Amniotic epithelial cell (primary cell): ENCODE measurements at regions not wholly inside any gene's neighbourhood (a gene's known extent, or its start where the extent isn't known, plus 50 kb on each side); places are given as distances from the start of the nearest gene placed in this dataset.

ENCODE experiments used
- DNase-seq: peaks from one replicate; pipeline ENCODE4 v3.0.0-alpha.2; 2010; ENCODE audit warnings: low read depth

DNA sequence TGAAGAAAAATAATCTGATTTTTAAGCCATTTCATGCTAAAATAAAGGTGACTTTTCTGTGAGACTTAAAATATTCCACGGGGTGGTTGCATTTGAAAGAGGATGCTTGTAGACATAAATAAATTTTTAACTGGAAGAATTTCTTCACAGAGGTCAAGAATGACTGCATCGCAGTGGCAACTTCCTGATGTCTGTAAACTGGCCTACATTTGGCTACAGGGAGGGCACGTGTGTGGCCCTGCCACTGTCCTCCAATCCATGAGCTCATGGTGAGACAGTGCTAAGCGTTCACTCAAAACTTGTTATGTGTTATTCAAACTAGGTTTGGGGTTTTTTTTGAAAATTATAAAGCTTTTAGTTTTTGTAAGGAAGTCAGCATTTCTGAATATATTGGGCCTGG lies 1089.3 kb downstream of the EFNB2 start:
- DNase-seq, result no peak

DNA sequence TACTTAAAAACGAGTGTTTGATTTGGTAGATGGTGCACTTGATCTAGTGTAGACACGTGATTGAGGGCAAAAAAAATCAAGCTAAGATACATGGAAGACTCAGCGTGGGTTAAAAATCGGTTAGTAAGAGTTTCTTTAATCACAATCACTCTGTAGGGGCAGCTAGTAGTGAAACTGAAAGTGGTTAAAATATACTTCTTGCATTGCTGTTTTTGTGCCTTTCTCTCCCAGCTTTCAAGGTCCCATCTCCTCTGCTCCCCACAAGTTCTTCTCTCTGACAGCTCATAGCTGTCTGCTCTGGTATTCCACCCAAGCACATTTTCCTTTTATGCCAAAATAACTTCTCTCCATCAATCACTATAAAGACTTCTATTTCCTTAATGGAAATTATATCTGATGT lies 1089.7 kb downstream of the EFNB2 start:
- peak; percentile 10 for DNase-seq

DNA sequence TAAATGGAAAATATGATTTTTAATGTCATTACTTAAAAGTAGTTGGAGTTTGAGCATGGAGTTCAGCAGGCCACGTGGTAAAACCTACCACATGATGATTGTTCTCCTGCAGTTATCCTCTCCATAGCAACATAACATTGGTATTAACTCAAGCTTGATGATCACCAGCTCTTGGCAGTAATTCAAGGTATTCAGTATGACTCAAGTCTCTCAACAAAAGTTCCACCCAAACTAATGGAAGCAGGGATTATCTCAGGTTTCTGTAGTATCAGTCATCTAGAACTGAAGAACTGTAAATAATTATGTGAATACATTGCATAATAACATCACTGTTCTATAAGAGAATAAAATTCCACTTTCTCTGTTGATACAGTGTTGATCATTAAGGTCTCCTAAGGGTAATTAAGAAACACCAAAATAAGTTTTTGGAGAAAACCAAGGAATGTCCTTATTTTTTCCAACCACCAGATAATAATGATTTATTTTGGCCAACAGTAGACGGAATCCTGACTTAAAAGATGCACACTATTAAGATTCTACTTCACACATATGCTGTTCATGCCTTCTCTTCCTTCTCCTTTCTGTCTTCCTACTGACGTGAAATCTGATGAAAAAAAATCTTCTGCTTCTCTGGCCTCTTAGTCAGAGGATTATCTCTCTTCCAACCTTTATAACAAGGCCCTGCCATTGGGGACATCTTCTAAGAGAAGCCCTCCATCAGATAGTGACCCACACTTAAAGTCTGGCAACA lies 1092.3 kb downstream of the EFNB2 start:
- peak; percentile 99 for DNase-seq

DNA sequence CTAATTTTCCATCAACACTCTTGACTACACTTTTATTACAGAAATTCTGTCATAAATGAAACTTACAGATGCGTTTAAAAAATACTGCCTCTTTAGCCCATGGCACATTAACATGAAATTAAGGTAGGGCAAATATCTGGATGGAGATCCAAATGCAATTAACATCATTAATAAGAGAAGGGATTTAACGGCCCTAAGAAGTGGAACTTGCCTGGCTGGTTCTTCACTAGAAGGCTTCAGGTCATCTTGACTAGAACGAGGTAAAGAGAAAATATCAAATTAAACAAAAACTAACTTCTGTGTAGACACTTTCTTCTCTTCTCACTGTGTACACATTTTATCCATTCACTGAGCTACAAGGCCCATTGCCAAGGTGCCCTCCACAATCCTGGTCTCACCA lies 1093.4 kb downstream of the EFNB2 start:
- DNase-seq, result no peak

DNA sequence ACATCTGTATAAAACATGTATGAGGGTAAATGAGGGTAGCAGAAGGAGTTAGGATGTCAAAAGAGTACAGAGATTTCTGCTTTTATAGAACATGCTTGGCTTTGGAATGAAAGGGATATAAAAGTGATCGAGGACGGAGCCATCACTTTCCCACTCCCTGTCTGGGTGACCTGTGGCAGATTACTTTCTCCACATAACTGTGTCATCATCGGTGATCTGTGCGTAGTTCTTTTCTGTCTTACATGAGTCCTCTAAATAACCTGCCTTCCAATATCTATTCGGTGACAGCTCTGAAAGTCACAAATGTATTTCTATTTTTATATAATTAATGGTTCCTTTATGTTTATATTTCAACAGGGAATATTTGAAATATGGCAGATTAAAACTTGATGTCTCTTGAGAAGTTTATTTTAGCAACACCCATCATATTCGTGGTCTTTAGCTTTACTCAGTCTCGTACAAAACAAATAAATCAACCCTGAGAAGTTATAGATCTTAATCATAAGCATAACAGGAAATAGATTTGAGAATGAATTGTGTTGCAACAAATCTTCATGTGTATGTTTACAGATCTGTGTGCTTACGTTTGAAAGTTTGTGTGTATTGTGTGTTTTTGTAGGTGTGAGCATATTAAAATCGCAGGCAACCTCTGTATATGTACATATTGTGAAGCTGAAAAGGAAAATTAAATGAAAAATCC lies 1094.3 kb downstream of the EFNB2 start:
- DNase-seq, result peak; percentile 24

DNA sequence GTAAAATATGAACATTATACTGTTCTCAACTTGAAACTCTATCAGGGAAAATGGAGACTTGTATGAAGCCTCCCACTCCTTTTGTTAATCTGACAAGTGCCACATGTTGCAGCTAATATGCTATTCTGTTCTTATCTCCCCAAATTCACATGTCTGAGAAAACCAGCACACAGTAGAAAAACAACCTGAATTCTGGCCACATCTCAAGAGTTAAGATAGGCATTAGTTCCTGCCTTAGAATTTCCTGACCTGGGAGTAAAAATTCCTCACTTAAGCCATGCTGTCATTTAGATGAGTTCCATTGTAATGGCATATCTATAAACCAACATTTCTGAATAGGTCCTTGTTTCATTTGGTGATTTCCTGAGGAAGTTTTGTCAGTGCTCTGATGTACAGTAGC lies 1098.5 kb downstream of the EFNB2 start:
- DNase-seq, result peak; percentile 59

DNA sequence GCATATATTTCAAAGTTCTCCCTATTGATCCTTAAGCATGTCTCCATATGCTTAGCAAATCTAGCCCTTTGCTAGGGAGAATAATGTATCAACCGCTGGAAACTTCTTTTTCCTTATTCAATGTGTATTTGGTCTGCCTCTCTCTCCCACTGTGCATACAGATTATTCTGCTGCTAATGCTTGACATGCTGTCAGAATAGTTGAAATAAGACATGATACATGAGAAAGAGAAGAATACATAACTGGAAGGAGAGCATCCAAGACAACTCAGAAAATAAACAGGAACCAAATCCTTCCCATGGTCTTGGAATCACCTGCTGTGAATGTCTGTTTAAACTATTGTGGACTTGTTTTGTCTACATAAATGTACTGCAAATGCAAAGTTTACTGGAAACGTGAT lies 1103.0 kb downstream of the EFNB2 start:
- no peak for DNase-seq

DNA sequence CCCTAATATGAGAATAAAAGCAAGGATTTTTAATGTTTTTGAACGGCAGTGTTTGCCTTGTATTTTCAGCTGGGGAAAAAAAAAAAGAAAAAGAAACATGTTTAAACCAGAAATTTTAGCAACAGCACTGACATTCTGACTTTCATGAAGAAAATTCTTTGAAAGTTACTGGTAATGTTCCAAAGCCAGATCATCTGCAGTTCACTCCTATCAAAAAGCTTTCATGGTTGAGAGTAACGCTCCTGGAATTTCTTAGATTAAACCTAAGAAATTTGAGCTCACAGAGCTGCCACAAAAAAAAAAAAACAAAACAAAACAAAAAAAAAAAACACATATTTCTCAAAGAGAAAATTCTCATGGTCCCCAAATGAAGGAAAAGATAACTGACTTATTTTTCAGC lies 1106.7 kb downstream of the EFNB2 start:
- peak; percentile 75 for DNase-seq

DNA sequence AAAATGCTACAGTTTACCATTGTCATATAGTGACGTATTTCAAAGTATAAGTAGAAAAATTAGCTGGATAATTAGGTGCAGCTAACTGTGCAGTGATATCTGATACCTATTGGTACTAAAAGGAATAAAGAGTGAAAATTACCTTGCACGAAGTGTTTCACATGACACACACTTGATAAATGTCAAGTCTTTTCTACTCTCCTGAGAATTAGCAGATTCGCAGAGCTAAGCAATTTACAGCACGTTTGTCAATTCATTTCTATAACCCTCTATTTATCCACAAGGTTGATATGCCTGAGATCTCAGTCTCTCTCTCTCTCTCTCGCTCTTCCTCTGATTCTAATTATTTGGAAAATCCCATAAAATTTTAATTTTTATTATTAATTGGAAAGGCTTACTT lies 1109.0 kb downstream of the EFNB2 start:
- no peak for DNase-seq

DNA sequence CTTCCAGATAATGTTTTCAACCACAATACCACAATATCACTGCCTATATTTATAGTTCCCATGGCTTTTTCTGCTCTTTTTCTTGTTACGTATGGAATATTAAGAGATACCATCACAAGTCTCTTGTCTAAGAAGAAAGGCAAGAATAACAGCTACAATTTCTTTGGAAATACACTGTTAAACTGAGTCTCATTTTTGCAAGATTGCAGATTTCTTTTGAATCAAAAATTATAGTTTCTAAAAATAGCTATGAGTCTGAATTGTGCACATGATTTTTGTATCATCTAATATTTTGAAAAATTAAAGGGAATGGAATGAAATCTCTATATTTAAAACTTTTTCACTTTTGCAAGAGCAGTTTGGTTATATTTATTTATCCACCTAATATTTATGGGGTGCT lies 1120.8 kb downstream of the EFNB2 start:
- no peak for DNase-seq

DNA sequence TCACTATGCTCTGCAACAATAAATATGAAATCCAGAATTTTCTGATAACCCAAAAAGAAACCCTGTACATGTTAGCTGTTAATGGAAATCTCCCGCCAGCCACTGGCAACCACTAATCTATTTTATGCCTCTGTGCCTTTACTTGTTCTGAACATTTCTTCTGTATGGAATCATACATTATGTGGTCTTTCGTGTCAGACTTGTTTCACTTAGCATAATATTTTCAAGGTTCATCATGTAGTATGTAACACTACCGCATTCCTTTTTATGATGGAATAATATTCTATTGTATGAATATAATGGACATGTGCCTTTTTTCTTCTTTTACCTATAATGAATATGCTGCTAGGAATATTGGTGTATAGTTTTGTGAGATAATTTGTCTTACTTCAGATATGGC lies 1123.3 kb downstream of the EFNB2 start:
- DNase-seq, result no peak

DNA sequence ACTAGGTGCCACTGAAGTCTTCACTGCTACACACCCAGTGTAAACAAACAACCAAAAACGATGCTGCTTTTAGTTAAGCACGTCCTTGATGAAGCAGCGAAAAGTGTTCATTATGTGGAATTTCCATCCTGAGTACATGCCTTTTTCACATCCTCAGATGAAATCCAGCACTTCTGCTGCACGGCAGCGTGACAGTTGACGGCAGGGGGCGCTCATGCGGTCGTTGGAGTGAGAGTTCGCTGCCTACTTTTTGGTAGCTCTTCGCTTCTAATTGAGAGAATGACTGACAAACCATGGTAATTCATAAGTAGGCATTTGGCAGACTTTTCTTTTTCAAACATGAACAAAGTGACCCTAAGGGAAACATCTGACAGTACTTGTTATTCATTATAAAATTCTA lies 1124.9 kb downstream of the EFNB2 start:
- peak; percentile 28 for DNase-seq

DNA sequence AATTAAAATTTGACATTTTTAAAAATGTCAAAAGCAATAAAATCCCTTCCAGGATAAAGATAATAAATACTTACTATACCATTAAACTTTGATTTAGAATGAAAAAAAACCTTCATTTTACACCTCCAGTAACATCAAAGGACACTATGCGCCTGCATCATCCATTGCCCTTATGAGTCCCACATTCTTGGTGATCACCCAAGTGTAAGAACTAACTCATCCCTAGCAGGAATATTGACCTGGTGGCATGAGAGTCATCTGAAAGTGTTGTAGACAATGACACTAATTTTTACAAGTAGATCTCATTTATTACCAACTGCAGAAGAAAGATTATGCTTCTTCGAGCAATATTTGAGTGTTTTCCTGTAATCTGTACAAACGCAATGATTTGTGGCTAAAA lies 1128.9 kb downstream of the EFNB2 start:
- DNase-seq, result no peak

DNA sequence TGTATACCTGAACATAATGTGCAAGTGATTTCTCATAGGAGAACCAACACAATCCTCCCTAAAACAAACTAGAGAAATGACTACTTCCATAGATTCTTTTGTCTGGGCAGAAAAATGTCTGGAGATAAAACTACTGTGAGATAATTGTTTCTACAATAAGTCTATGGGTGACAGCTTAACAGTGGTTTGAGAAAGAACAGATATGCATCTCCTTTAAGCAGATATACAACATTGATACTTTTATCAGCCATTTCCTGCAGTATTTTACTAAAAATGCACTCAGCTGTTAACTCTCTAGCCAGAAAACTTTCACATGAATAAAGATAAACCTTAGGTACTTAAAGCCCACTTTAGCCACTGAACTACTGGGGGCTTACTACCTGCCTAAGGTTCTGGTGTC lies 1132.4 kb downstream of the EFNB2 start:
- DNase-seq, result peak; percentile 71

DNA sequence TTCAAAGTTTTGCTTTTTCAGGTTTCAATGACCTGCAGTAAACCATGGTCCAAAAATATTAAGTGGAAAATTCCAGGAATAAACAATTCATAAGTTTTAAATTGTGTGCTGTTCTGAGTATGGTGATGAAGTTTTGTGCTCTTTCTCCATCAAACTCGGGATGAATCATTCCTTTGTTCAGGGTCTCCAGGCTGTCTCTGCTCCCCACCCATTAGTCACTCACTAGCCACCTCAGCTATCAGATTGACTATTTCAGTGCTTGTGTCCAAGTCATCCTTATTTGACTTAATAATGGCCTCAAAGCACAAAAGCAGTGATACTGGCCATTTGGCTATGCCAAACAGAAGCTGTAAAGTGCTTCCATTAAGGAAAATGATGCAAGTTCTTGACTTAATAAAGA lies 1140.4 kb downstream of the EFNB2 start:
- DNase-seq, result peak; percentile 1

DNA sequence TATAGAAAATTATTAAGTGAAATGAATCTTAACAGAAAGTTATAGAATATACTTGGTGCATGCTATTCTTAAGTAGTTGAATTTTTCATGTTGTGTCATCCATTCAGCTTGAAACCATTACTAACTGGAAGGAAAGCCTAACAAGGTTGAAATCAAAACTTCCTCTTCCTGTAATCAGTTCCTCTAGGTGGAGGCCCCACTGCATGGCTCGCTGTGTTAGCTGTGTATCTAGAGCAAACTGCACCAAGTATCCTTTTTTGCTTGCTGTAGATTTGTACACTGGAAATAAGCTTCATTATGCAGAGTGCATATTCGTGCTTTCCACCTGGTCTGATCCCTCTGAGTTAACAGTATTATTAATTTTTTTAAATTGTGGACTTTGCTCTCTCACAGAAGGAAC lies 1146.1 kb downstream of the EFNB2 start:
- no peak for DNase-seq

DNA sequence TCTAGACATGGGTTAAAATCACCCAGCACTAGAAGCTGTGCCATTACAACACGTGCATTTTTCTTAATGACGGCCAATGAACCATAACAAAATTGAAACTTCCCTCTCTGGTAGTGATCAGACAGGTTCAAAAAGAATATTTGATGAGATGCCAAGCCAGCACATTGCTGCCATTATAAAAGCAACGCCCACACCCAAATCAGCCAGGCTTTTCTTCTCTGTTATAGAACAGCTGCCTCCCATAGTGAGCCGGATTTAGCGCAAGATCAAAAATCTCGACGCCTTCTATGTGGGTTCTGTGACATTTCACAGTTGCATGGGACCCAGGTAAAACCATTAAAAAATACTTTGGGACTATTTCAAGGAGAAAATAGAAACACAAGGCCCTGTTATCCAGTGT lies 1158.0 kb downstream of the EFNB2 start:
- DNase-seq, result no peak

DNA sequence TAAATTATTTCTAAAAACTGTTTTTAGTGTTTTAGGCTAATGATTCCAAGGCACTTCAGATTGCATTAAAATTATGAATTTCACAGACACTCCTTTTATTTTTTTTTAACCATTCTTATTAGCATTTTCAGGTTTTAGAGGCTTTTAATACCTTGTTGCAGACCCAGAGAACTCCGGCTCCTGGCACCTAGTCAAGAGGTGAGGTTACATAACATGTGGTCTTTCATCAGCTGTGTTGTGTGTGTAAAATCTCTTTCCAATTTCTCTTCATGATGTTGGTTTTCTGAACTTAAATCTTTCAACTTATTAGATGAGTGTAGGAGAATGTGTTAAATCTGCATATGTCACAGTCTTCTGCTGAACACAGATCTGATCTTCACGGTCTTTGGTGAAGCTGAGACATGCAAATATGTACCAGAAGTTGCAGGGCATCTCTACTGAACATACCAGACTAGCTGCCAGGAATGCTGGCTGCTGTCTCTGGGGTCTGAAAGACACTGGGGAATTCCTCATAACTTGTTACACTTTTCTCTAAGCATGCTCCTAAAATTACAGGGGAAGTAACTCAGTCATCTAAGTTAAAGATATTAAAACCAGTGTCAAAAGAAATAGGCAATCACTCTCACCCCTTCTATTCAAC lies 1165.3 kb downstream of the EFNB2 start:
- peak; percentile 2 for DNase-seq

DNA sequence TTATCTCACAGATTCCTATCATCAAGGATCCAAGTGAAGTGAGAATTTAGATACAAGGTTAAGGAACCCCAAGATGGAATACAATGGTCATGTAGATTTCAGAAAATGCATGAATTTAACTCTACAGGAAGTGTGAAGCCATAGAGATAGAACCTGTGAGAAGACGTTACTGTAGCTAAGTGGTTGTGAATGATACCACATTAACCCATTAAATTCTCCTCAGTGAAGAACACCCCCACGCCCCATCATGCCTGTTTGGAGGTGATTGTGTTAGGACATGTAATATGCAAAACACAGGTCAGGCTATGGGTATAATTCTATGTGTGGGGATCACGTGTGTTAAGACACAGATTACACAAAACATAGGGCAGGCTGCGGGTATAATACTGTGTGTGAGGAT lies 1166.7 kb downstream of the EFNB2 start:
- DNase-seq, result no peak

DNA sequence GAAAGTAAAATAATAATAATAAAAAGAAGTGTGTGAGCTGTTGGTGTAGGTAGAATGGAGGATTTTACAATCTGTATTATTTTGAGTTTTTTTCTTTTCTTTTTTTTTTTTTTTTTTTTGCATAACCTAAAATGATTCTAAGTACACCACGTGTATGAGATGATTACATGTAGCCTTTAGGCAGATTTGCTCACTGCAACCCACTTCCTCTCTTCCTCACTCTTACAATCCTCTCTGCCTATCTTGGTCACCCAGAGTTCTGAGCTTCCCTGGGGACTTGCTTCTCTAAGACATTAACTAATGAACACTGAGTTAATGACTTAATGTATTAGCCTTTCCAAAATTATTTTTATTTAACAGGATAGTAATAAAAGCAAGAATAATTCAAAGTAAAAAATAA lies 1169.6 kb downstream of the EFNB2 start:
- DNase-seq, result no peak

DNA sequence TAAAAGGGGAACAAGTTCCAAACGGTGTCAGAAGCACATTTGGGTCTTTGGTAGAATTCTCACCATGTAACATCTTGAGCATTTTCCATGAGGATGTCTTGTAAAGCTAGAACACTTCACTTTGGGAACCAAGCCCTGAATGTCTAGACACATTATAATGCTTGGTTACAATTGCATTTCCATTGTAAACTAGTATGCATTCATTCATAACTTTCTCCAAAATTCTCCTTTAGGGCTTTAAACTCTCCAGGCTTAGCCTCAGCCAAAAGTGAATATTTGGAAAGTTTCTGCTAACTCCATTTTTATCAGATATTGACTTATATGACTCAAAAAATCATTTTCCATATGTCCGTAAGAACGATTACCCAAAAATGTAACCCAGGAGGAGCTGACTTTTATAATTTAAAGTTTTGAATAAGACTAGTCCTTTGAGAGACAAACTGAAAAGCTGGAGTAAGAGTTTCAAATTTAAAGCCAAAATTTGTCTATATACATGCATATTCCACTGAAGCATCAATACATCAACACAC lies 1170.4 kb downstream of the EFNB2 start:
- DNase-seq, result no peak

DNA sequence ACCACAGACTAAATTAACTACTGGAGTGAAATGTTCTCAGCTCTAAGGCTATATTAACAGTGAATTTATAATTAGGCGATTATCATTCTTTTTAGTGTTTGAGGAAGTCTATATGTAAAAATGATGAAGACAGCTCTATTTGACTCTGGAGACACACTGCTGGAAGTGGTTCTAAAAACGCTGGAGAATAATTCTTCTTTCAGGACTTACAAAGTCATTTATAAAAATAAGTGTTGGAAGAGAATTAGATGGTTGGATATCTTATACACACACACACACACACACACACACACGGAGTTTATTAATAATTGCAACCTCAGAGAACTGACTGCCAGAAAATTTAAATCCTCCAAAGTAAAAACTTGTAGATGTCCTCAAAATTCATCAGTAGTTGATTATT lies 1171.3 kb downstream of the EFNB2 start:
- DNase-seq, result no peak
